Activated CD8-positive, alpha-beta memory T cell treated with anti-CD3 and anti-CD28 coated beads for 4 hours (primary cell): ENCODE measurements at regions not wholly inside any gene's neighbourhood (a gene's known extent, or its start where the extent isn't known, plus 50 kb on each side); places are given as distances from the start of the nearest gene placed in this dataset.
"Not testable (repeated sequence)": the region's sequence is repeated elsewhere in the genome, so short reads cannot be mapped to it uniquely, and the experiment has no call there.

ENCODE experiments used
- DNase-seq, 2 donors: peaks; one replicate each; pipeline ENCODE4 v3.0.0-alpha.2; 2020; ENCODE audit warnings: low read depth in 2 of 2

- DNase-seq: no peak
Observed at GRCh38 chr6:155687645-155688044, 232.0 kb upstream of the NOX3 start.

GRCh38 chr6:155684416-155685196 lies 229.0 kb upstream of the NOX3 start:
- no peak for DNase-seq

- DNase-seq: no peak
Observed at GRCh38 chr6:155678361-155678760, 222.7 kb upstream of the NOX3 start.

- no peak for DNase-seq
Observed at GRCh38 chr6:155676346-155676745, 220.7 kb upstream of the NOX3 start.

GRCh38 chr6:155670655-155671054 lies 215.0 kb upstream of the NOX3 start:
- DNase-seq: no peak

- DNase-seq: no peak
Observed at GRCh38 chr6:155660251-155660977, 204.8 kb upstream of the NOX3 start.

GRCh38 chr6:155656024-155656423 lies 200.4 kb upstream of the NOX3 start:
- DNase-seq: no peak

- DNase-seq: no peak
Observed at GRCh38 chr6:155654474-155654873, 198.8 kb upstream of the NOX3 start.

- no peak for DNase-seq
Observed at GRCh38 chr6:155648301-155648700, 192.7 kb upstream of the NOX3 start.

GRCh38 chr6:155647354-155647753 lies 191.7 kb upstream of the NOX3 start:
- DNase-seq: no peak

GRCh38 chr6:155646443-155646842 lies 190.8 kb upstream of the NOX3 start:
- DNase-seq: no peak

- DNase-seq: no peak
Observed at GRCh38 chr6:155645325-155645724, 189.7 kb upstream of the NOX3 start.

GRCh38 chr6:155641603-155642002 lies 186.0 kb upstream of the NOX3 start:
- no peak for DNase-seq

- DNase-seq: no peak
Observed at GRCh38 chr6:155638200-155638599, 182.6 kb upstream of the NOX3 start.

GRCh38 chr6:155635416-155635815 lies 179.8 kb upstream of the NOX3 start:
- no peak for DNase-seq

GRCh38 chr6:155630085-155630484 lies 174.4 kb upstream of the NOX3 start:
- no peak for DNase-seq

- DNase-seq: no peak
Observed at GRCh38 chr6:155629652-155630051, 174.0 kb upstream of the NOX3 start.

GRCh38 chr6:155628306-155628705 lies 172.7 kb upstream of the NOX3 start:
- DNase-seq: no peak

- not testable (repeated sequence) for DNase-seq
Observed at GRCh38 chr6:155627722-155628212, 172.1 kb upstream of the NOX3 start.

GRCh38 chr6:155623450-155624178 lies 168.0 kb upstream of the NOX3 start:
- no peak for DNase-seq

- DNase-seq: no peak
Observed at GRCh38 chr6:155614606-155615005, 159.0 kb upstream of the NOX3 start.

- DNase-seq: no peak
Observed at GRCh38 chr6:155611742-155612141, 156.1 kb upstream of the NOX3 start.
